Endodermal cell (in vitro differentiated cells): ENCODE measurements at regions not wholly inside any gene's neighbourhood (a gene's known extent, or its start where the extent isn't known, plus 50 kb on each side); places are given as distances from the start of the nearest gene placed in this dataset.

ENCODE experiments used
- DNase-seq: peaks from one replicate; pipeline ENCODE4 v3.0.0-alpha.2; 2017
- H3K27ac ChIP-seq: 2 replicates; pipeline ENCODE4 v1.5.1; 2013; ENCODE audit warnings: mild to moderate bottlenecking, low read depth, low read length, moderate library complexity
- H3K27me3 ChIP-seq: 2 replicates; pipeline ENCODE4 v1.6.1; 2013; ENCODE audit warnings: mild to moderate bottlenecking, low read length, moderate library complexity; ENCODE audit not compliant: insufficient read depth, control insufficient read depth, poor library complexity, severe bottlenecking
- H3K36me3 ChIP-seq: 2 replicates; pipeline ENCODE4 v1.7.0; 2013; ENCODE audit warnings: mild to moderate bottlenecking, low read length, moderate library complexity; ENCODE audit not compliant: control insufficient read depth, insufficient read depth
- H3K4me1 ChIP-seq: one replicate; pipeline ENCODE4 v1.7.0; 2013; ENCODE audit warnings: low read length; ENCODE audit not compliant: control insufficient read depth, insufficient read depth
- H3K4me3 ChIP-seq: 2 replicates; pipeline ENCODE4 v1.5.1; 2013; ENCODE audit warnings: mild to moderate bottlenecking, low read length, moderate library complexity
- H3K9ac ChIP-seq: 2 replicates; pipeline ENCODE4 v1.6.1; 2013; ENCODE audit warnings: mild to moderate bottlenecking, low read length, moderate library complexity; ENCODE audit not compliant: poor library complexity, severe bottlenecking; ENCODE audit errors: extremely low read depth
- H3K9me3 ChIP-seq: 2 replicates; pipeline ENCODE4 v1.6.1; 2013; ENCODE audit warnings: mild to moderate bottlenecking, low read length, moderate library complexity; ENCODE audit not compliant: control insufficient read depth
- H3K27ac Mint-ChIP-seq: 2 replicates; pipeline ENCODE4 v1.8.0; 2020; ENCODE audit warnings: mixed read lengths
- H3K27me3 Mint-ChIP-seq: 2 replicates; pipeline ENCODE4 v1.8.0; 2021; ENCODE audit warnings: mild to moderate bottlenecking, mixed read lengths; ENCODE audit not compliant: insufficient read depth
- H3K36me3 Mint-ChIP-seq: 2 replicates; pipeline ENCODE4 v1.8.0; 2020; ENCODE audit warnings: low read depth, mixed read lengths
- H3K4me1 Mint-ChIP-seq: 2 replicates; pipeline ENCODE4 v1.8.0; 2020; ENCODE audit warnings: mixed read lengths
- H3K4me3 Mint-ChIP-seq: 2 replicates; pipeline ENCODE4 v1.8.0; 2020; ENCODE audit warnings: mild to moderate bottlenecking, moderate library complexity, mixed read lengths
- H3K9me3 Mint-ChIP-seq: 2 replicates; pipeline ENCODE4 v1.8.0; 2020; ENCODE audit warnings: mild to moderate bottlenecking, mixed read lengths
- CTCF ChIP-seq: fragments of 200-600 bp; sonication (generic); conservative IDR thresholded peaks from 2 replicates; pipeline ENCODE4 v1.5.0; 2021; ENCODE audit warnings: antibody characterized with exemption, mild to moderate bottlenecking
- WGBS, 2 experiments: methylation state at CpG; one replicate each; pipeline versions ENCODE4 v1.1.5 to v1.1.7; 2013; ENCODE audit warnings: missing lambda C conversion rate in 2 of 2, mixed read lengths in 1 of 2; ENCODE audit not compliant: insufficient coverage in 1 of 2, insufficient read length in 1 of 2; 5-methylcytosine and 5-hydroxymethylcytosine counted together

GRCh38 chr1:229798558-229798957 is 172.5 kb downstream of the URB2 start:
- no peak overlapping the region for H3K27ac Mint-ChIP-seq
- no peaks in the 10 kb centered on the region for H3K27me3 Mint-ChIP-seq

GRCh38 chr1:229803626-229804217 is 177.7 kb downstream of the URB2 start:
- no peaks in the 10 kb centered on the region for H3K36me3 ChIP-seq
- H3K9me3 ChIP-seq = peaks cover 21% of the 10 kb centered on the region
- no peak overlapping the region for H3K4me3 Mint-ChIP-seq
- no peak overlapping the region for H3K9ac ChIP-seq
- no peaks in the 10 kb centered on the region for H3K4me1 ChIP-seq
- H3K27ac ChIP-seq = no peak overlapping the region
- H3K4me3 ChIP-seq = no peak overlapping the region
- no peak for TF ChIP-seq CTCF
- DNase-seq = no peak
- 87 to 94% methylated on average over 3 to 4 of the region's 4 CpGs for WGBS, 2 experiments
- peaks cover 36% of the 10 kb centered on the region for H3K9me3 Mint-ChIP-seq
- H3K27me3 ChIP-seq = no peaks in the 10 kb centered on the region
- H3K4me1 Mint-ChIP-seq = no peaks in the 10 kb centered on the region
- no peaks in the 10 kb centered on the region for H3K36me3 Mint-ChIP-seq
- H3K27ac Mint-ChIP-seq = no peak overlapping the region
- H3K27me3 Mint-ChIP-seq = no peaks in the 10 kb centered on the region

More at GRCh38 chr1:229798558-229798957, 172.5 kb downstream of the URB2 start:
- no peak for DNase-seq
- Mint-ChIP-seq H3K4me1 (no peaks in the 10 kb centered on the region), H3K4me3 (no peak overlapping the region), H3K9me3 (peaks cover 6% of the 10 kb centered on the region), H3K36me3 (no peaks in the 10 kb centered on the region)
- H3K27me3 ChIP-seq = no peaks in the 10 kb centered on the region
- H3K9me3 ChIP-seq = peaks cover 4% of the 10 kb centered on the region
- no peaks in the 10 kb centered on the region for H3K4me1 ChIP-seq
- no peak for TF ChIP-seq CTCF
- 89 to 100% methylated on average over 1 to 3 of the region's 3 CpGs for WGBS, 2 experiments
- H3K36me3 ChIP-seq = no peaks in the 10 kb centered on the region
- no peak overlapping the region for H3K27ac ChIP-seq
- H3K4me3 ChIP-seq = no peak overlapping the region
- no peak overlapping the region for H3K9ac ChIP-seq

- no peaks in the 10 kb centered on the region for H3K27me3 Mint-ChIP-seq
- WGBS, 2 experiments = 91 to 95% methylated on average over 2 of the region's 2 CpGs
These were observed 182.2 kb downstream of the URB2 start for GRCh38 chr1:229808272-229808671.

More at GRCh38 chr1:229808272-229808671, 182.2 kb downstream of the URB2 start:
- no peak overlapping the region for H3K27ac ChIP-seq
- no peak for TF ChIP-seq CTCF
- no peak overlapping the region for H3K27ac Mint-ChIP-seq
- H3K9me3 ChIP-seq = peaks cover 38% of the 10 kb centered on the region
- H3K4me1 Mint-ChIP-seq = no peaks in the 10 kb centered on the region
- peaks cover 54% of the 10 kb centered on the region for H3K9me3 Mint-ChIP-seq
- no peaks in the 10 kb centered on the region for H3K4me1 ChIP-seq
- no peaks in the 10 kb centered on the region for H3K36me3 ChIP-seq
- no peak for DNase-seq
- H3K4me3 ChIP-seq = no peak overlapping the region
- H3K4me3 Mint-ChIP-seq = no peak overlapping the region
- H3K36me3 Mint-ChIP-seq = peaks cover 4% of the 10 kb centered on the region
- no peaks in the 10 kb centered on the region for H3K27me3 ChIP-seq
- no peak overlapping the region for H3K9ac ChIP-seq
